Activated naive CD4-positive, alpha-beta T cell treated with anti-CD3 and anti-CD28 coated beads, Interleukin-2, amount 50 U/mL, for 24 hours (primary cell): ENCODE measurements at regions not wholly inside any gene's neighbourhood (a gene's known extent, or its start where the extent isn't known, plus 50 kb on each side); places are given as distances from the start of the nearest gene placed in this dataset.
A peak's percentile ranks its signal among the peaks of the same experiment; 100 is the strongest.
"Not testable (repeated sequence)": the region's sequence is repeated elsewhere in the genome, so short reads cannot be mapped to it uniquely, and the experiment has no call there.

Experiments
- H3K27ac Mint-ChIP-seq: one replicate; pipeline ENCODE4 v1.8.0; 2021; ENCODE audit warnings: mild to moderate bottlenecking, mixed read lengths
- H3K27me3 Mint-ChIP-seq: one replicate; pipeline ENCODE4 v1.8.0; 2021; ENCODE audit warnings: mixed read lengths
- H3K36me3 Mint-ChIP-seq: one replicate; pipeline ENCODE4 v1.8.0; 2021; ENCODE audit warnings: mixed read lengths
- H3K4me1 Mint-ChIP-seq: one replicate; pipeline ENCODE4 v1.8.0; 2021; ENCODE audit warnings: mixed read lengths
- H3K4me3 Mint-ChIP-seq: one replicate; pipeline ENCODE4 v1.8.0; 2021; ENCODE audit warnings: mild to moderate bottlenecking, mixed read lengths
- H3K9me3 Mint-ChIP-seq: one replicate; pipeline ENCODE4 v1.8.0; 2021; ENCODE audit warnings: mixed read lengths

- Mint-ChIP-seq H3K9me3 (no peaks in the 10 kb centered on the region), H3K4me3 (peak overlapping the region; percentile 89), H3K27me3 (peaks cover 51% of the 10 kb centered on the region), H3K36me3 (no peaks in the 10 kb centered on the region), H3K4me1 (peaks cover 23% of the 10 kb centered on the region), H3K27ac (peak overlapping the region; percentile 87)
Measured at GRCh38 chr10:100653957-100654781, 91.2 kb upstream of the PAX2 start.

GRCh38 chr10:100654782-100655325 is 90.5 kb upstream of the PAX2 start:
- Mint-ChIP-seq H3K36me3 (no peaks in the 10 kb centered on the region), H3K27me3 (peaks cover 52% of the 10 kb centered on the region)

GRCh38 chr10:100655326-100655759 is 90.0 kb upstream of the PAX2 start:
- Mint-ChIP-seq H3K9me3 (no peaks in the 10 kb centered on the region), H3K27me3 (peaks cover 53% of the 10 kb centered on the region), H3K27ac (peak overlapping the region; percentile 33), H3K36me3 (no peaks in the 10 kb centered on the region), H3K4me3 (peak overlapping the region; percentile 88), H3K4me1 (peaks cover 23% of the 10 kb centered on the region)

More at GRCh38 chr10:100654782-100655325, 90.5 kb upstream of the PAX2 start:
- no peak overlapping the region for H3K27ac Mint-ChIP-seq
- peak overlapping the region; percentile 89 for H3K4me3 Mint-ChIP-seq
- H3K9me3 Mint-ChIP-seq: no peaks in the 10 kb centered on the region
- peaks cover 23% of the 10 kb centered on the region for H3K4me1 Mint-ChIP-seq

- H3K9me3 Mint-ChIP-seq: no peaks in the 10 kb centered on the region
- H3K4me3 Mint-ChIP-seq: peak overlapping the region; percentile 88
- no peak overlapping the region for H3K27ac Mint-ChIP-seq
Measured at GRCh38 chr10:100655760-100656421, 89.5 kb upstream of the PAX2 start.

DNA sequence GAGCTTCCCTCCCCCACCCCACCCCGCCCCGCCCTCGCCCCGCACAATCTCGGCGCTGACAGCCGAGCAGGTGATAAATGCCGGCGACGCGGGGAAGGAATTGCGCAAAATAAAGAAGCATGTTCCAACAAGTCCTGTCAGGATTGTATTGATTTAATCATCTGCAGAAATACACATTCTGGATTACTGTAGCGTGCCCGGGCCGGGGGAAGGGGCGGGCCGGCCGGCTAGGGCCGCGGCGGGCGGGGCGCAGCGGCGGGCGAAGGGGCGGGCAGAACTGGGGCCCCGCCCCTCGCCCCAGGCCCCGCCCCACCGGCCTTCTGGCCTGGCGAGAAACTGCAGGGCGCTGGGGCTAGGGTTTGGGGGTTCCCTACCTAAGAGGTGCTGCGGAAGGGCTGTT is 88.9 kb upstream of the PAX2 start:
- peaks cover 23% of the 10 kb centered on the region for H3K4me1 Mint-ChIP-seq
- H3K36me3 Mint-ChIP-seq: no peaks in the 10 kb centered on the region
- no peaks in the 10 kb centered on the region for H3K9me3 Mint-ChIP-seq
- H3K27ac Mint-ChIP-seq: no peak overlapping the region
- no peak overlapping the region for H3K4me3 Mint-ChIP-seq
- H3K27me3 Mint-ChIP-seq: peaks cover 58% of the 10 kb centered on the region

More at GRCh38 chr10:100655760-100656421, 89.5 kb upstream of the PAX2 start:
- H3K4me1 Mint-ChIP-seq: peaks cover 23% of the 10 kb centered on the region
- no peaks in the 10 kb centered on the region for H3K36me3 Mint-ChIP-seq
- H3K27me3 Mint-ChIP-seq: peaks cover 55% of the 10 kb centered on the region

DNA sequence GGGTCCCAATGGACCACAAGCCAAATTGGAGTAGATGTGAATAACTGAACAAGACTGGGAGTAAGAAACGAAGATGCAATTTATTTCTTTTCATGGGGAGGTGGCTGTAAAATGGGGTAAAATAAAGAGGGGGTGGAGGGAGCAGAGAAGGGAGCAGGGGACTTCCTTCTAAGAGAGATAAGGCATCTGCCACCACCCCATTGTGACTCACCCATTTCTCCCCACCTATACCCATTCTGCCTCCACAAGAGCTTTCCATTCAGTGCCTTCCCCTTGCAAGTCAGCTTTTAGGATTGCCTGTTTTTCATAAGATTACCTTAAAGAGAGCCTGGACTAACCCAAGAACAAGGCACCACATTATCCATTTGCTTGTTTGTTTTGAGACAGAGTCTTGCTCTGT is 87.1 kb upstream of the PAX2 start:
- H3K9me3 Mint-ChIP-seq: no peaks in the 10 kb centered on the region
- peaks cover 22% of the 10 kb centered on the region for H3K4me1 Mint-ChIP-seq
- H3K27me3 Mint-ChIP-seq: peaks cover 56% of the 10 kb centered on the region
- H3K4me3 Mint-ChIP-seq: no peak overlapping the region
- no peak overlapping the region for H3K27ac Mint-ChIP-seq
- H3K36me3 Mint-ChIP-seq: no peaks in the 10 kb centered on the region

DNA sequence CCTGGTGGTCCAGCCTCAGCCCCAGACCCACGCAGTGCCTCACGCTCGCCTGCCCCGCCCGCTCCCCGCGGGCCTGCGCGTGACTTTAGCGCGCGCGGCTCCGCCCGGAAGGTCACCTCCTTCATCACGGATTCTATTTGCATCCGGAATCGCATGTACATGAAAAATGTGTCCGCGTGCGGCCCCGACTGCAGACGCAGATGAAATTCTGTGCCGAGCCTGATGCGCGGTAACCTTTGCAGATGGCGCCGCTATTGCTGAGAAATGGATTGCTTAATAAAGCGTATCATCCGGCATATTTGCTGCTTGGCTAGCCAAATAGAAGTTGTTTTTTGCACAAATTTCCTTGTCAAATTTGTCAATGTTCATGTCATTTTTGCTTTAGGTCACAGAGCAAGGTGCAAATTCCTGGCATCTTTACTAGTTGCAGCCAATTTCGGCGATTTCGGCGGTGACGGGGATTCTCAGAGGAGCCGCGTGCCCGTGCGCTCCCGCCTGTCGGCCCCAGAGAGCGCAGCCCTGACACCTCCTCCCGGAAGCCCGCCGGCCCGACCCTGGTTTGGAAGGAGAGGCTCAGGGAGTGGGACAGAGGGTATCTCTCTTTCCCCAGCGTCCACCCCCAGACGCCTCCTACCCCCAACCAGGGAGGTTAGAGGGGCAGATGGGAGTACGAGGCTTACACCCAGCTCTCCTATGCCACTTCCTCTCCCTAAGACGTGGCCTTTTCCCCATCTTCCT is 85.9 kb upstream of the PAX2 start:
- Mint-ChIP-seq H3K9me3 (no peaks in the 10 kb centered on the region), H3K4me3 (no peak overlapping the region), H3K27me3 (peaks cover 56% of the 10 kb centered on the region), H3K27ac (no peak overlapping the region), H3K4me1 (peaks cover 14% of the 10 kb centered on the region), H3K36me3 (no peaks in the 10 kb centered on the region)

DNA sequence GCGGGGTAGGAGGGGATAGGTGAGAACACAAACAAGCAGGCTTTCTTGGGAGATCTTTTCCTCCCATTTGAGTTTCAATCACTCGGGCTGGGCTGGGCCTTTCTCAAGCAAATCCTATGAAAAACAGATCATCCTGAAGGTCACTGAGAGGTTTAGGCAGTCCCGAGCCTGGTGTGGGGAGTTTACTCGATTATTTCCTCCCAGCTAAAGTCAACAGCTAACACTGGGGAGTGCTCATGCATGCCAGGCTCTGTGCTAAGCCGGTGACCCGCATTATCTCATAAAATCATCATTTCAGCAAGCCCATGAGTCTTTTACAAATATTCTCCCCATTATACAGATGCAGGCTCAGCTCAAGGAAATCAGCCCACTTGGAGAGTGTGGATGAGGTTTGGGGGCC is 85.0 kb upstream of the PAX2 start:
- Mint-ChIP-seq H3K27me3 (peaks cover 54% of the 10 kb centered on the region), H3K36me3 (no peaks in the 10 kb centered on the region), H3K4me1 (peaks cover 7% of the 10 kb centered on the region), H3K27ac (no peak overlapping the region), H3K4me3 (no peak overlapping the region), H3K9me3 (no peaks in the 10 kb centered on the region)

DNA sequence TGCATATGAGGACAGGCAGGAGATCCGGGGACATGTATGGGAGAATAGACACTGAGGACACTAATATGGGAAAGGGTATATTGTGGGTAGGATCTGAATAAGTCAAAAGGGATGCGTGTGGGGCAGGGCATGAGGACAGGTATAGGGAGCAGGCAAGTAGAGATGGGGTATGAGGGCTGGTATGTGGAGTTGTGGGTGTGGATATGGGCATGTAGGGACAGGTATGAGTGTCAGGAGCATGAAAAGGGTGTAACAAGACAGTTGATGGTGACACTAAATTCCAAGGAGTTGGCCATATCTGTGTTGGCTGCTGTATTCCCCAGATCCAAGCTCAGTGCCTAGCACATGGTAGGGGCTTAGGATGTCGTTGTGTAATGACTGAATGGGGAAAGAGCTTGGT is 84.4 kb upstream of the PAX2 start:
- H3K9me3 Mint-ChIP-seq: no peaks in the 10 kb centered on the region
- H3K27me3 Mint-ChIP-seq: peaks cover 48% of the 10 kb centered on the region
- no peak overlapping the region for H3K27ac Mint-ChIP-seq
- H3K36me3 Mint-ChIP-seq: no peaks in the 10 kb centered on the region
- H3K4me1 Mint-ChIP-seq: peaks cover under 1% of the 10 kb centered on the region
- H3K4me3 Mint-ChIP-seq: no peak overlapping the region

DNA sequence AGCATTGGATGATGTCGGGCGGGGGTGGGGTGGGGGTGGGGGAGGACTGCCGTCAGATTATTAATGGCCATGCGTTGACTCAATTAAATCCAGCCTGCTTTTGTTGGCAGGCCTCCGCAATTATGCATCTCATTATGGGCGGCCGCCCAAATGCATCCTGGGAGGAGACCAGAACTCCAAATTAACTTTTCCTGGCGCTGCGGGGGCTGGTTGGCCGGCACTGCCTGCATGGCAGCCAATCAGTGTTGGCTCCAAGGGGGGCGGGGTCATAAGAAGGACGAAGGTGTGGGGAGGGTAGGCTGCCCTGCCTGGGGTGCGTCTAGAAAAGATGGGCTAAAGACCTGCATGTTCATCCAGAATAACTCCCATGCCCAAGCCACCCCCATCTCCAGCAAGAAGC is 83.9 kb upstream of the PAX2 start:
- H3K4me3 Mint-ChIP-seq: no peak overlapping the region
- H3K4me1 Mint-ChIP-seq: no peaks in the 10 kb centered on the region
- no peak overlapping the region for H3K27ac Mint-ChIP-seq
- H3K27me3 Mint-ChIP-seq: peaks cover 47% of the 10 kb centered on the region
- H3K9me3 Mint-ChIP-seq: no peaks in the 10 kb centered on the region
- no peaks in the 10 kb centered on the region for H3K36me3 Mint-ChIP-seq

- H3K4me3 Mint-ChIP-seq: no peak overlapping the region
- H3K4me1 Mint-ChIP-seq: no peaks in the 10 kb centered on the region
- no peaks in the 10 kb centered on the region for H3K9me3 Mint-ChIP-seq
- H3K27ac Mint-ChIP-seq: no peak overlapping the region
- H3K27me3 Mint-ChIP-seq: peaks cover 45% of the 10 kb centered on the region
- no peaks in the 10 kb centered on the region for H3K36me3 Mint-ChIP-seq
Measured at GRCh38 chr10:100662067-100662466, 83.3 kb upstream of the PAX2 start.

- Mint-ChIP-seq H3K4me1 (no peaks in the 10 kb centered on the region), H3K36me3 (no peaks in the 10 kb centered on the region), H3K27ac (no peak overlapping the region), H3K27me3 (peaks cover 41% of the 10 kb centered on the region), H3K4me3 (no peak overlapping the region), H3K9me3 (no peaks in the 10 kb centered on the region)
Measured at GRCh38 chr10:100664316-100665149, 80.8 kb upstream of the PAX2 start.

DNA sequence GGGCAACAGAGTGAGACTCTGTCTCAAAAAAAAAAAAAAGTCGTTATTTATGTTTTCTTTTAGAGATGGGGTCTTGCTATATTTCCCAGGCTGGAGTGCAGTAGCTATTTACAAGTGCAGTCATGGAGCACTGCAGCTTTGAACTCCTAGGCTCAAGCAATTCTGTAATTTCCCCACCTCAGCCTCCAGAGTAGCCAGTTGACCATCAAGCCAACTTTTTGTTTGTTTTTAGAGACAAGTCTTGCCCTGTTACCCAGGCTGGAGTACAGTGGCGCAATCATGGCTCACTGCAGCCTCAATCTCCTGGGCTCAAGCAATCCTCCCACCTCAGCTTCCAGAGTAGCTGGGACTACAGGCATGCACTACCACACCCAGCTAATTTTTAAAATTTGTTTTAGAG is 78.7 kb upstream of the PAX2 start:
- H3K36me3 Mint-ChIP-seq, H3K9me3 Mint-ChIP-seq: not testable (repeated sequence)
- H3K27me3 Mint-ChIP-seq: peaks cover 41% of the 10 kb centered on the region

DNA sequence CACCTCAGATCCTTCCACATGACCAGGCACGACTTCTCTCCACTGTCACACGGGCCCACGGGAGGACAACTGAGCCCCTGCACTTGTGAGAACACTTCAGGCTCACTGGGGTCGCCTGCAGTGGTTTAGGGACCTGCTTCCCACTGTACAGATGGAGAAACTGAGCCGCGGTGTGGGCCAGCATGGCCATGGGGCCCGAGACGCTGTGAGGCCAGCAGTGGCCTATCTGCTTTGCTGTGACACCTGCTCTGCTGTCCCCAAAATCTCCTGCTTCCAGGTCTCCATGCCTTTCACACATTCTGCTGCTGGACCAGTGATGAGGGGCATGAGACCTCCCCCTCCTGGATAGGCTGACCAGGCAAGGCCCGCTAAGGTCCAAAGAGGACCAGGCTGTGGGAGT is 75.8 kb upstream of the PAX2 start:
- H3K9me3 Mint-ChIP-seq: no peaks in the 10 kb centered on the region
- H3K4me1 Mint-ChIP-seq: peaks cover 9% of the 10 kb centered on the region
- H3K4me3 Mint-ChIP-seq: no peak overlapping the region
- no peaks in the 10 kb centered on the region for H3K36me3 Mint-ChIP-seq
- no peak overlapping the region for H3K27ac Mint-ChIP-seq
- peaks cover 48% of the 10 kb centered on the region for H3K27me3 Mint-ChIP-seq

More for the DNA sequence above, 78.7 kb upstream of the PAX2 start:
- H3K27ac Mint-ChIP-seq, H3K4me1 Mint-ChIP-seq, H3K4me3 Mint-ChIP-seq: not testable (repeated sequence)

GRCh38 chr10:100670368-100670767 is 75.0 kb upstream of the PAX2 start:
- H3K27ac Mint-ChIP-seq: no peak overlapping the region
- peaks cover 46% of the 10 kb centered on the region for H3K27me3 Mint-ChIP-seq
- no peak overlapping the region for H3K4me3 Mint-ChIP-seq

More at GRCh38 chr10:100670368-100670767, 75.0 kb upstream of the PAX2 start:
- Mint-ChIP-seq H3K9me3 (no peaks in the 10 kb centered on the region), H3K36me3 (no peaks in the 10 kb centered on the region), H3K4me1 (peaks cover 9% of the 10 kb centered on the region)
